HUDEP-2 (cell line): ENCODE measurements at regions not wholly inside any gene's neighbourhood (a gene's known extent, or its start where the extent isn't known, plus 50 kb on each side); places are given as distances from the start of the nearest gene placed in this dataset.

ENCODE experiments used
- DNase-seq, 76 experiments: peaks; one replicate each; lab custom pipeline; 2025; ENCODE audit not compliant: unreplicated experiment in 76 of 76; lab: John Stamatoyannopoulos, UW

DNA sequence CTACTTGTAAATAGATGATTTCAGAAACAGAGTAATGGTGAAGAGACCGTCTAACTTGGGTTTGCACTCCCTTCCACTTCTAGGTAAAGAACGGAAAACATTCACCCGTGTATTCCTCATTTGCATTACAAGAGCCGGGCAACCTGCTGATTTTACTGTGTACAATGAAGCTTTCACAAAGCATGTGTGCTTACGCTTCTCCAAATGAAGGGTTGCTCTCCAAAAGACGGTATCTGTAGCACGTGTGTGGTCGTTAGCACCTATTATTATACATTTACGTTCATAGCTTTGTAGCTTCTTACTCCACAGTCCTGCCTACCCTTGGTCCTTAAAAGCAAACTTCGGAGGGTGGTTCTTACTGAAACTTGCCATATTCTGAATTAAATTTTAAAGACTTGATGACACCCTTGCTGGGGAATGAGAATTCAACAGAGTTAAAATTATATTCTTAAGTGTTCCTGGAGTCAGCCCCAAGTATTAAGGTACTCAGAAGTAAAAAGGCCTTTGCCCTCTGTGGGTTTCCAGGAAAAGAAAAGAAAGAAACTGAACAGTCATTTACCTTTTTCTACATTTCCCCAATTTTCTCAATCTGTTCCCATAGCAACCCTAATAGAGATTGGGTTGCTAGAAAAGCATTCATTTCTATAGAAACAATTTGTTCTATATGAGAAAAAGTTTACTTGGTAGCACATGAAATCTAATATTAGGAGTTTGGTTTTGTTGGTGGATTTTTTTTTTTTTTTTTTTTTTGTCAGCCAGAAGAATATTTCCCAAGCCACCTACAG lies 61.9 kb upstream of the KCNG1 start:
- DNase-seq: no peak

DNA sequence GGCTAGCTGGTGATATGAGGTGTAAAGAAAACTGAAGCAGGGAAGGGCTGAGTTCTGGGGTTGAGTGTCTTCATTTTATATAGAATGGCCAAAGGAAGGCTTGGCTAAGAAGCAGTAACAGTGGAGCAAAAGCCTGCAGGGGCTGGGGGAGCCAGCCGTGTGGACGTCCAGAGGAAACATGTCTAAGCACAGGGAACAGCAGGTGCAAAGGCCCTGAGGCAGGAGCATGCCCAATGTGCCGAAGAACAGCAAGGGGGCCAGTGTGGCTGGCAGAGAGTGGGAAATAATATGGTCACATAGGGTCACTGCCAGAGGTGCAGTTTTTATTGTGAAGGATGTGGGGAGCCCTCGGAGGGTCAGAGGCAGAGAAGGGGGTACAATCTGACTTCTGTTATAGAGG lies 60.5 kb upstream of the KCNG1 start:
- no peak for DNase-seq

DNA sequence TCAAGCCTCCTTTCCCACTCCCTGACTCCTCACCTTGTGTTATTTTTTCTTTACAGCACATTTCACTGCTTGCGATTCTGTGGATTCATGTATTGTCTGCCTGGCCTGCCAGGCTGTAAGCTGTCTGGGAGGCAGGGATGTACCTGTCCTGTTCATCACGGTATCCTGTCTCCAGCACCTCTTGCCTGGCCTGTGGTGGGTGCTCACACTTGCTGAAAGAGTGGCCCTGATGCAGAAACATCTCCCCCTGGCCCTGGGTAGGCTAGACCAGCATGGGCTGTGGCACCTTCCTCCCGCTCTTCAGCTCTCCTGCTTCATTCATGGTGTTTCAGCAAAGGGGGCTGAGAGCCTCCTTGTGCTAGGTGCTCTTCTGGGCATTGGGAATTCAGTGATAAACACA lies 60.1 kb upstream of the KCNG1 start:
- no peak for DNase-seq

DNA sequence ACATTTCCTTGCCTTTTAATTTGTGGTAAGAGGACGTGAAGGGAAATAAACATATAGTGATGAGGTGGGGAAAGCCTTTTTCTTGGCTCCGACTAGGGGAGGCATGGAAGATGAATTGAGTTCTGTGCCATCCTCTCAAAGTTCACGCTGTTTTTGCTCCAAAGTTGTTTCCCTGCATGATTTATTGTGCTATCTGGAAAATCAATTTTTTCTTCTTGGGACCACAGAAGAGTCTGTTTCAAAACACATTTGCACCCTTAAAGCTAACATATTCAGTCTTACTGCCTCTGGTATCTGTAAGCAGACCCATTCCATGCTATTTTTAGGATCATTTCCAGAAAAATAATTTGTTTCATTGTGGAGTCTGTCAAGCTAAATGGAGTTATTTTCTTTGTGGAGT lies 57.6 kb upstream of the KCNG1 start:
- DNase-seq: no peak

DNA sequence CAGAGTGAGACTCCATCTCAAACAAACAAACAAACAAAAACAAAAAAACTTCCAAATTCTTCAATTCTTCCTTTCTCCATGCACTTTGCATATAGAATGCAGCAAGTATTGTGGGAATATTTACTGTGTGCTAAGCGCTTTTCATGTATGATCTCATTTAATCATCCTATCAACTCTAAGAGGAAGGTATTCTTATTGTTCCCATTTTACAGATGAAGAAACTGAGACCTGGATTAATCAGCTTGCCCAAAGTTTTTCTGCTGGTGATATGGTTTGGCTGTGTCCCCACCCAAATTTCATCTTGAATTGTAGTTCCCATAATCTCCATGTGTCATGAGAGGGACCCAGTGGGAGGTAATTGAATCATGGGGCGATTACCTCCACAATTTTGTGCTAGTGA lies 56.6 kb upstream of the KCNG1 start:
- DNase-seq: no peak

DNA sequence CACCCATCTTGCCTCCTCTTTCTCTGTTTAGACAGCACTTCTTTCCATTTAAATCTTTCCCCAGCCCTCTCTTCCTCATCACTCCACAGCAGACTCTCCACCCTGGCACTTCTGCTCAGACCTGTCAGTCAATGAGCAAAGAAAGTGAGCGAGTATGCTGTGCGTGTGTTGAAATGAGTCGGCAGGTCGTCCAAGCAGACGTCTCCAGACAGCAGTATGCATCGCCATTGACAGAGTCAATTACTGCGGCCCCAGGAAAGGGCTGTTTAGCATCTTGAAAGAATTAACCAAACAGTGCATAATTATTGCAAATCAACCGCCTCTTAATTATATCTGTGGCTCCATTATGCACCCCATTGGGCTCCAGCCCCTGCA lies 54.8 kb upstream of the KCNG1 start:
- DNase-seq: no peak

DNA sequence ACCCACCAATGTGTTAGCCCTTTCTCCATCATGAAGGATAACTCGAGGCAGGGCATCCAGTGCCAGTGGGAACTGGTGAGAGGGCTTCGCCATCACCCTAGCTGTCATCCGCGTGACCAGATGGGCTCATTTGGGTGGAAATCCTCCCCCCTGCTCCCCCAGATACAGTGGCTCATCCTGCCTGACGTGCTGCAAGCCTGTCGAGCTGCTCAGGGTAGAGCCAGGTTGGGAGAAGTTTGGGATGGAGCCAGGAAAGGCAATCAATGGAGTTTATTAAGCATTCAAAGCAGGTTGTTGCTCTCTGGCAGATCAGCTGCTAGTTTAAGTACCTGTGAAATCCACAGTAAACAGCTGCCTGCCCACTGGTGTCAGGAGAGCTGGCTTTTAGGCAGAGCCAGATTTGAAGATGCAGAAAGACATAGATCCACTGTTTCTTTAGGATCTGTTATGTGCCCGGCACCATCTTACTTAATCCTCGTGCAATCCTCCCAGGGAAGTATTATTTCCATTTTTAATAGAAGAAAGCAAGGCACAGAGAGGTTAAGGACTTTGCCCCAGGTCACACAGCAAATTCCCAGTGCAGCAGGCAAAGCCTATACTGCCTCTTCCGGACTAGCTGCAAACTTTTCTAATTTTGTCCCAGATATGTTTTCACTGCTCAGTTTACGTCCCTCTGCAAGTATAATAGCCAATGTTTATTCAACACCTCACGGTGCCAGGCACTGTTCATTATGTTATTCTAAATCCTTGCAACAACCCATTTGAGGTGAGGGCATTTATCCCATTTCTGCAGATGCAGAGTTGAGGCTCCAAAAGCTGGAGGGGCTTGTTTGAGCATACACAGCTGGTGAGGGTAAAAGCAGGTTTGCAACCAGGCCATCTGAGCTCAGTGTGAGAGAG lies 54.1 kb upstream of the KCNG1 start:
- no peak for DNase-seq

DNA sequence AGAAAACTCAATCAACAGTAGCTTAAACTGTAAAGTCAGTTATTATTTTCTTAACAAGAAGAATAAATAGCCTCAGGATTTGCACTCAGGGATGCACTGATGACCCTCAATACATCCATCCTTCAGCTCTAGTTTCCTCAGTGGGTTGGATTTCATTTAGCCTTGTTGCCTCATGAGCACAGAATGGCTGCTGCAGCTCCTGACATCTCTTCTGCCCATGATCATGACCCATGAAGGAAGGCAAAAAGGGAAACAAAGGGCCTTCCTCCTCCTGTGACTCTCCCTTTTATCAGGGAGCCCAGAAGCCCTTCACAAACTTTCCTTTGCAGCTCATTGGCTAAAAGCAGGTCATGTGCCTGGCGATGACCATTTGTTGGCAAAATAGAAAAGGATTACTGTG lies 51.2 kb upstream of the KCNG1 start:
- DNase-seq: no peak
